GM13977 (cell line): ENCODE measurements at regions not wholly inside any gene's neighbourhood (a gene's known extent, or its start where the extent isn't known, plus 50 kb on each side); places are given as distances from the start of the nearest gene placed in this dataset.

Source experiments
- DNase-seq: peaks from one replicate; pipeline ENCODE4 v3.0.0; 2012; ENCODE audit warnings: low spot score
- CTCF ChIP-seq: IDR thresholded peaks from 2 replicates; pipeline ENCODE4 v1.5.1; 2012; ENCODE audit warnings: mild to moderate bottlenecking, control low read depth; ENCODE audit not compliant: insufficient read depth; ENCODE audit errors: extremely low read depth, missing control alignments
- in situ Hi-C: fragments of 300-500 bp; cut with MboI; formaldehyde crosslinking; loops from one replicate; pipeline ENCODE4 v1.12.0; 2022; ENCODE audit warnings: low sequenced_read_pairs, low pct_unique_long_range_greater_than_20kb, mixed read lengths, inconsistent platforms; ENCODE audit not compliant: unreplicated experiment

GRCh38 chr12:107521826-107522355 lies 163.7 kb upstream of the PWP1 start:
- no peak for DNase-seq
- in situ Hi-C loops, result no loop called here
- no peak for TF ChIP-seq CTCF

GRCh38 chr12:107522692-107523477 lies 162.7 kb upstream of the PWP1 start:
- TF ChIP-seq CTCF, result peak; percentile 20
- in situ Hi-C loops, result no loop called here
- no peak for DNase-seq

DNA sequence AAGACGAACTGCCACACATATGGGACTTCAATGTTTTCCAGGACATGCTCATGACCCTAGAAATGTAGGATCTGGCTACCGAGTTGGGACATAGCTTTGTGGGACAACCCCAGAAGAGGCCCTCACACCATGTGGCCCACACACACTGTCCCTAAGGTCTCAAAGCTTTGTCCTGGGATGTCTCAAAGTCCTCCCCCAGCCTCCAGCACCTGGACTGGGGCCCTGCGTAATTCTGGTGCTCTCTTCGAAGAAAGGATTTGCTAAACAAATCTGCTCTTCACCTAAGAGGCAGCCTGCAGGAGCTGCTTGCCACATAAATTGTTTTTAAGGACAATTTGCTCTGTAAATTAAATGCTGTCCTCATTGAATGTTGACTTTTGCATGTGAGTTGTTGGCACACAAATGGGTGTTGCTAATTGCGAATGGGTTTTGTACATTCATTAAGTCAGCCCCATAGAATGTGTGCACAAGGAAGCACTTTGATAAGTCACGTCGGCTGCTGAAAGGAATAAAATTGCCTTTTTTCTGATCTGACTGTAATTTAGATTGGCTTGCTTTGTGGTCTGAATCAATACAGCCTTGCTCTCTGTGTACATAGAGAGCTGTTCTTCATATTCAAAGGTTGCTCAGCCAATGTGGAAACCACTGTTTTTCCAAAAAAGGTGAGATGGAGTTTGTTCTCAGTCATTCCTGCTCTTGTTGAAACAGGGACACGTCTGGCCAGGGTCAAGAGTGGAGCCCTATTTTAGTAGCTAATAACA lies 161.6 kb upstream of the PWP1 start:
- no peak for DNase-seq
- in situ Hi-C loops, result no loop called here
- no peak for TF ChIP-seq CTCF

DNA sequence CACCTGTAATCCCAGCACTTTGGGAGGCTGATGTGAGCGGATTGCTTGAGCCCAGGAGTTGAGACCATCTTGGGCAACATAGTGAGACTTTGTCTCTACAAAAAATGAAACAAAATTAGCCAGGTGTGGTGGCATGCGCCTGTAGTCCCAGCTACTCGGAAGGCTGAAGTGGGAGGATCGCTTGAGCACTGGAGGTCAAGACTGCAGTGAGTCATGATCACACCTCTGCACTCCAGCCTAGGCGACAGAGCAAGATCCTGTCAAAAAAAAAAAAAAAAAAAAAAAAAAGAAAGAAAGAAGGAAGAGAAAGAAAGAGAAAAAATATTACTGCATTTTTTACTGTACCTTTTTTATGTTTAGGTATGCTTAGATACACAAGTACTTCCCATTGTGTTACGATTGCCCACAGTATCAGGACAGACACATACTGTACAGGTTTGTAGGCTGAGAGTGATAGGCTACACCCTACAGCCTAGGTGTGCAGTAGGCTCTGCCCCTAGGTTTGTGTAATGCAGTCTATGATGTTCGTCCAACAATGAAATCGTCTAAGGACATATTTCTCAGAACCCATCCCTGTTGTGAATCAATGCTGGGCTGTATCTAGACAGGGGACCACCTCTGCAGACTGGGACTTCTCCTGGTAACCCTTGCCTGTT lies 160.4 kb upstream of the PWP1 start:
- no peak for DNase-seq
- TF ChIP-seq CTCF, result no peak
- in situ Hi-C loops, result no loop called here

GRCh38 chr12:107525719-107526554 lies 159.7 kb upstream of the PWP1 start:
- no peak for DNase-seq
- no peak for TF ChIP-seq CTCF
- in situ Hi-C loops, result no loop called here
